Thyroid gland (tissue), 4 donors: ENCODE measurements at regions not wholly inside any gene's neighbourhood (a gene's known extent, or its start where the extent isn't known, plus 50 kb on each side); places are given as distances from the start of the nearest gene placed in this dataset.

ENCODE experiments used
- POLR2A ChIP-seq, 2 donors: fragments of 450-650 bp; IDR thresholded peaks; one replicate each; pipeline ENCODE4 v1.6.1; 2017; ENCODE audit warnings: antibody characterized with exemption in 2 of 2, mild to moderate bottlenecking in 2 of 2, moderate library complexity in 1 of 2
- TF ChIP-seq, protein P1 (sequence below), 6 experiments: fragments of 200-600 bp in 3 of 6; fragments of 450-650 bp in 3 of 6; sonication (generic) in 3 of 6; IDR thresholded peaks; one replicate each; pipeline ENCODE4 v1.5.1; 2016 to 2019; ENCODE audit warnings: antibody characterized with exemption in 6 of 6, mild to moderate bottlenecking in 2 of 6, inconsistent platforms in 1 of 6, moderate library complexity in 1 of 6

DNA sequence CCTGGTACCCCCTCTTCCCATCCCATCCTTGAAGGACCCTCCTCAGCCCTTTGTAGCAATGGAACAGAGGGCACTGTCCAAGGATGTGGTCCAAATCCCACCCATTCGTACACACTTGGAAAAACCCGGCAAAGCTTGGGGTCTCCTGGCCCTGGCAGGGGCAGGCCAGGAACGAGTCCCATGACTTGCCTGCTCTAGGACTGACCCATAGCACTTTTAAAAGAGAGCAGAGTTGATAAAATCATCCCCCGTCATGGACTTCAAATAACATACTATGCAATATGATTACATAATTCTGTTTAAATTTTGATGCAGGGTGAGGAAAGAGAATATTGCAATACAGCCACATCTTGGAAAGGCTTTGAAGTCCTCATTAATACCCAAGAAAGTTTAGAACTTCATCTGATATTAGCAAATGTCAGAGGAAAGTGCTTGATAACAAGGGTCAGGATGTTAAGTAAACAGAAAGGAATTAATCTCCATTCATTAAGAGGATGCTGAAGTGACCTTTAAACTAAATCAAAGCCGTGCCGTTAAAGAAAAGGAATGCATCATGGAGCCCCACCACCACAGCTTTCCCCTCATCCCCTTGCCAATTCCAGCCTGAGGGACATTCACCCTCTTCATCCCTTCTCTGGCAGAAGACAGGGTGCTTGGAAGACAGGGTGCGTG lies 60.7 kb upstream of the NXT1 start:
- TF ChIP-seq, protein P1, sequence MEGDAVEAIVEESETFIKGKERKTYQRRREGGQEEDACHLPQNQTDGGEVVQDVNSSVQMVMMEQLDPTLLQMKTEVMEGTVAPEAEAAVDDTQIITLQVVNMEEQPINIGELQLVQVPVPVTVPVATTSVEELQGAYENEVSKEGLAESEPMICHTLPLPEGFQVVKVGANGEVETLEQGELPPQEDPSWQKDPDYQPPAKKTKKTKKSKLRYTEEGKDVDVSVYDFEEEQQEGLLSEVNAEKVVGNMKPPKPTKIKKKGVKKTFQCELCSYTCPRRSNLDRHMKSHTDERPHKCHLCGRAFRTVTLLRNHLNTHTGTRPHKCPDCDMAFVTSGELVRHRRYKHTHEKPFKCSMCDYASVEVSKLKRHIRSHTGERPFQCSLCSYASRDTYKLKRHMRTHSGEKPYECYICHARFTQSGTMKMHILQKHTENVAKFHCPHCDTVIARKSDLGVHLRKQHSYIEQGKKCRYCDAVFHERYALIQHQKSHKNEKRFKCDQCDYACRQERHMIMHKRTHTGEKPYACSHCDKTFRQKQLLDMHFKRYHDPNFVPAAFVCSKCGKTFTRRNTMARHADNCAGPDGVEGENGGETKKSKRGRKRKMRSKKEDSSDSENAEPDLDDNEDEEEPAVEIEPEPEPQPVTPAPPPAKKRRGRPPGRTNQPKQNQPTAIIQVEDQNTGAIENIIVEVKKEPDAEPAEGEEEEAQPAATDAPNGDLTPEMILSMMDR (IDR thresholded peaks at IDR 0.05): no peak
- TF ChIP-seq POLR2A (IDR thresholded peaks at IDR 0.05): no peak
